PC-3 (cell line): ENCODE measurements at regions not wholly inside any gene's neighbourhood (a gene's known extent, or its start where the extent isn't known, plus 50 kb on each side); places are given as distances from the start of the nearest gene placed in this dataset.

Source experiments
- ATAC-seq: fragments of 200-7000 bp; cut with Tn5 transposase; 2 replicates; pipeline ENCODE4 v1.9.1; 2020; ENCODE audit warnings: mild to moderate bottlenecking, moderate library complexity
- BruUV-seq: library from RNA; stranded (reverse); fragments of 400-500 nt; replicated peaks from 2 replicates; lab custom pipeline; 2021; lab: Mats Ljungman, UMichigan
- CTCF ChIA-PET: fragments of 300-600 bp; sonication (Branson Sonifier 250); formaldehyde crosslinking; loops from one replicate; lab custom pipeline; 2022; ENCODE audit warnings: antibody characterized with exemption; lab: Charles Lee
- POLR2A ChIA-PET: fragments of 300-600 bp; sonication (Branson Sonifier 250); formaldehyde crosslinking; loops from one replicate; lab custom pipeline; 2022; ENCODE audit warnings: antibody characterized with exemption; ENCODE audit not compliant: unreplicated experiment; lab: Charles Lee
- DNase-seq: peaks from one replicate; pipeline ENCODE4 v3.0.0-alpha.2; 2015
- H2AFZ ChIP-seq: fragments of 300-600 bp; sonication (generic); 2 replicates; pipeline ENCODE4 v1.6.0; 2016; ENCODE audit warnings: antibody characterized with exemption, low read length
- H3F3A ChIP-seq: fragments of 300-600 bp; sonication (generic); one replicate; pipeline ENCODE4 v1.6.0; 2017; ENCODE audit warnings: antibody characterized with exemption, low read length, control low read depth, mild to moderate bottlenecking; ENCODE audit not compliant: unreplicated experiment
- H3K27ac ChIP-seq: fragments of 300-600 bp; sonication (generic); 2 replicates; pipeline ENCODE4 v1.5.1; 2016; ENCODE audit warnings: mild to moderate bottlenecking, low read length
- H3K27me3 ChIP-seq: fragments of 300-600 bp; sonication (generic); 2 replicates; pipeline ENCODE4 v1.6.1; 2016; ENCODE audit warnings: low read length, mixed read lengths
- H3K36me3 ChIP-seq: fragments of 300-600 bp; sonication (generic); 2 replicates; pipeline ENCODE4 v1.6.1; 2016; ENCODE audit warnings: low read depth, mixed run types, low read length, mixed read lengths
- H3K4me1 ChIP-seq: fragments of 300-600 bp; sonication (generic); 2 replicates; pipeline ENCODE4 v1.5.1; 2016; ENCODE audit warnings: low read length; ENCODE audit not compliant: insufficient read depth
- H3K4me2 ChIP-seq: fragments of 300-600 bp; sonication (generic); 2 replicates; pipeline ENCODE4 v1.6.0; 2016; ENCODE audit warnings: low read length
- H3K4me3 ChIP-seq: fragments of 300-600 bp; sonication (generic); 2 replicates; pipeline ENCODE4 v1.5.1; 2016; ENCODE audit warnings: mild to moderate bottlenecking, low read length, mixed read lengths
- H3K79me2 ChIP-seq: fragments of 300-600 bp; sonication (generic); 2 replicates; pipeline ENCODE4 v1.6.1; 2017; ENCODE audit warnings: low read length, mixed read lengths
- H3K9ac ChIP-seq: fragments of 300-600 bp; sonication (generic); 2 replicates; pipeline ENCODE4 v1.6.0; 2016; ENCODE audit warnings: mild to moderate bottlenecking, low read length
- H3K9me2 ChIP-seq: fragments of 300-600 bp; sonication (generic); replicated peaks from 2 replicates; pipeline ENCODE4 v1.6.1; 2016; ENCODE audit warnings: mixed run types, low read length, mixed read lengths
- H3K9me3 ChIP-seq: fragments of 300-600 bp; sonication (generic); 2 replicates; pipeline ENCODE4 v1.6.1; 2016; ENCODE audit warnings: low read length, mixed read lengths
- H4K20me1 ChIP-seq: fragments of 300-600 bp; sonication (generic); 2 replicates; pipeline ENCODE4 v1.6.1; 2016; ENCODE audit warnings: low read length, mixed read lengths
- CTCF ChIP-seq: fragments of 300-600 bp; sonication (generic); conservative IDR thresholded peaks from 2 replicates; pipeline ENCODE4 v1.5.1; 2017; ENCODE audit warnings: antibody characterized with exemption, low read depth, mild to moderate bottlenecking, low read length
- EZH2 ChIP-seq: fragments of 300-600 bp; sonication (generic); IDR thresholded peaks from one replicate; pipeline ENCODE4 v1.6.1; 2017; ENCODE audit warnings: antibody characterized with exemption, mild to moderate bottlenecking, low read length; ENCODE audit not compliant: unreplicated experiment
- EZH2phosphoT487 ChIP-seq: fragments of 300-600 bp; sonication (generic); IDR thresholded peaks from 2 replicates; pipeline ENCODE4 v1.6.1; 2018; ENCODE audit warnings: mild to moderate bottlenecking, antibody characterized with exemption, low read length, borderline replicate concordance
- intact Hi-C: fragments of 100-400 bp; cut with micrococcal nuclease; formaldehyde crosslinking; loops from 2 replicates; pipeline ENCODE4 v1.9.0; 2023

GRCh38 chr1:229112832-229113548, 157.9 kb upstream of the RAB4A start:
- no peaks in the 10 kb centered on the region for H3K9me2 ChIP-seq
- peaks cover 5% of the 10 kb centered on the region; the same call in 1 of the 2 replicates for H3K27me3 ChIP-seq
- H3K79me2 ChIP-seq = no peaks in the 10 kb centered on the region
- BruUV-seq = no TSS peak
- ATAC-seq = no peak
- no peak overlapping the region for H2AFZ ChIP-seq
- peaks cover 4% of the 10 kb centered on the region; the same call in 1 of the 2 replicates for H3K4me1 ChIP-seq
- CTCF ChIA-PET = no interaction called here
- H3K9me3 ChIP-seq = no peaks in the 10 kb centered on the region
- H3K9ac ChIP-seq = no peak overlapping the region
- H3K4me3 ChIP-seq = no peak overlapping the region
- intact Hi-C loops = no loop called here
- H3K36me3 ChIP-seq = no peaks in the 10 kb centered on the region
- no peak for TF ChIP-seq EZH2phosphoT487
- TF ChIP-seq EZH2 = no peak
- TF ChIP-seq CTCF = no peak
- no peak overlapping the region for H3K4me2 ChIP-seq
- no peak for DNase-seq
- H3F3A ChIP-seq = no peaks in the 10 kb centered on the region
- no peak overlapping the region for H3K27ac ChIP-seq
- no peaks in the 10 kb centered on the region for H4K20me1 ChIP-seq
- POLR2A ChIA-PET = no interaction called here

GRCh38 chr1:229114315-229114714, 156.6 kb upstream of the RAB4A start:
- H3K4me1 ChIP-seq = peaks cover 4% of the 10 kb centered on the region; the same call in 1 of the 2 replicates
- H3K27ac ChIP-seq = no peak overlapping the region
- no peak overlapping the region for H3K4me2 ChIP-seq
- TF ChIP-seq EZH2 (no peak), CTCF (no peak), EZH2phosphoT487 (no peak)
- H3K4me3 ChIP-seq = no peak overlapping the region
- H3K79me2 ChIP-seq = no peaks in the 10 kb centered on the region
- H3K9me3 ChIP-seq = no peaks in the 10 kb centered on the region
- no peaks in the 10 kb centered on the region for H3K36me3 ChIP-seq
- no peak overlapping the region for H2AFZ ChIP-seq
- CTCF ChIA-PET = no interaction called here
- BruUV-seq = no TSS peak
- H3K9ac ChIP-seq = no peak overlapping the region
- POLR2A ChIA-PET = no interaction called here
- H3F3A ChIP-seq = no peaks in the 10 kb centered on the region
- DNase-seq (no peak), ATAC-seq (no peak)
- H3K27me3 ChIP-seq = peaks cover 5% of the 10 kb centered on the region; the same call in 1 of the 2 replicates
- H4K20me1 ChIP-seq = no peaks in the 10 kb centered on the region
- intact Hi-C loops = no loop called here
- H3K9me2 ChIP-seq = no peaks in the 10 kb centered on the region

- H3K4me3 ChIP-seq = no peak overlapping the region
- H3K9me3 ChIP-seq = no peaks in the 10 kb centered on the region
- H3K27ac ChIP-seq = no peak overlapping the region
- H3K4me1 ChIP-seq = peaks cover 4% of the 10 kb centered on the region; the same call in 1 of the 2 replicates
- TF ChIP-seq EZH2phosphoT487 (no peak), EZH2 (no peak), CTCF (no peak)
- BruUV-seq = no TSS peak
- ATAC-seq = no peak
- H2AFZ ChIP-seq = no peak overlapping the region
- no peaks in the 10 kb centered on the region for H3K36me3 ChIP-seq
- H3K4me2 ChIP-seq = no peak overlapping the region
- no peaks in the 10 kb centered on the region for H3F3A ChIP-seq
- peaks cover 5% of the 10 kb centered on the region; the same call in 1 of the 2 replicates for H3K27me3 ChIP-seq
- DNase-seq = no peak
- POLR2A ChIA-PET = no interaction called here
- H3K79me2 ChIP-seq = no peaks in the 10 kb centered on the region
- no peak overlapping the region for H3K9ac ChIP-seq
- H3K9me2 ChIP-seq = no peaks in the 10 kb centered on the region
- CTCF ChIA-PET = no interaction called here
- intact Hi-C loops = no loop called here
- H4K20me1 ChIP-seq = no peaks in the 10 kb centered on the region
These were observed 156.0 kb upstream of the RAB4A start for GRCh38 chr1:229114850-229115365.
